MV-4-11 (cell line): ENCODE measurements at regions not wholly inside any gene's neighbourhood (a gene's known extent, or its start where the extent isn't known, plus 50 kb on each side); places are given as distances from the start of the nearest gene placed in this dataset.
A peak's percentile ranks its signal among the peaks of the same experiment; 100 is the strongest.

Experiments used
- DNase-seq: peaks from one replicate; lab custom pipeline; 2025; lab: John Stamatoyannopoulos, UW

DNA sequence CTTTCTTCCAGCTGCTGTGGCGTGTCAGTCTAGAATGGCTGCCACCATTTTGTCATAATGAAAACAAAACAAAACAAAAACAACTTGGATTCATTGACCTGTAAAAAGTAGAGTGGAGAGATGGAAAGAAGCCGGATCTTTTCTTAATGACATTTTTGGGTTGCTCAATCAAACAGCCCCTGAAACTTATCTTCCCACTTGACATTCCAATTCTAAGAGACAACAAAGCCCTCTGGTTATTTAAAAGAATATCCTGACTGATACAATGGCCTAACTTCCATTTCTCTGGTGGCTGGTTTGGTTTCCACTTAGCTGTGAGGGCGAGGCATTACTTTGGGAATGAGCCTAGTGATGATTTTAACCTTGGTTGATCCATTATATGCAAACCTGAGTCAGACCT lies 123.7 kb downstream of the AQP4 start:
- no peak for DNase-seq

- no peak for DNase-seq
These were observed 124.5 kb downstream of the AQP4 start for GRCh38 chr18:26741048-26741447.

DNA sequence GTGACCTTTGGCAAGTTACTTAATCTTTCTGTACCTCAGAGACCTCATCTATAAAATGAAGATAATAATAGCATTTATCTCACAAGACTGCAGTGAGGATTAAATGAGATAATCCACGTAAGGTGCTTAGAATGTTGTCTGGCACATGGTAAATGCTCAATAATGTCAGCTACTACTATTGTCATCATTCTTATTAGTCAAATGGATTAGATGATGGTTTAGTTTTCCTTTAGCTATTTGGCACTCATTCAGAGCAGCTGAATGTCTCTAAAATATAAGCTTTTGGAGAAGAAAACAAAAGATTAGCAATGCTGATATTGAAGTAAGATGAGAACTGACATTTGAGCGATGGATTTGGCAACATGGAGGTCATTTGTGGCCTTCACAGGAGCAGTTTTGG lies 125.1 kb downstream of the AQP4 start:
- DNase-seq: no peak

- no peak for DNase-seq
These were observed 126.8 kb downstream of the AQP4 start for GRCh38 chr18:26738706-26739105.

- no peak for DNase-seq
These were observed 129.2 kb downstream of the AQP4 start for GRCh38 chr18:26736301-26736700.

- no peak for DNase-seq
These were observed 130.7 kb downstream of the AQP4 start for GRCh38 chr18:26734760-26735159.

DNA sequence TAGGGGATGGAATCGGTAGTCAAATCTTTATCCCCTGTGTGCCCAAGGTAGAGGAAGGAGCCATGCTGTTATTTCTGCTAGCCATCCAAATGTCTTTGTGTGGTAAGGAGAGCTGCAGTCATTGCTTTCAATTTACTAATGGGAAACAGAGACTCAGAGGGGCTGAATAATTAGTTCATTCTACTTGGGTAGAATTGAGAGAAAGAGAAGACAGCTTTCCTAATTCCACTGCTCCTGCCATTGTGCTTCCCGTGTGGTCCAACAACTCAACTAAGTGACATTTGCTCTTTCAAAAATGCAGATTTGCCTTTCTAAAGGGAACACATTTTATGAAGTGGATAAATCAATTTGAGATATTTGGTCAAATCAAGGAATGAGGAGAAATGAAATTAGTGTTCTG lies 136.1 kb downstream of the AQP4 start:
- no peak for DNase-seq

GRCh38 chr18:26729008-26729407 lies 136.5 kb downstream of the AQP4 start:
- no peak for DNase-seq

- peak; percentile 69 for DNase-seq
These were observed 141.5 kb downstream of the AQP4 start for GRCh38 chr18:26723981-26724380.

- no peak for DNase-seq
These were observed 143.0 kb downstream of the AQP4 start for GRCh38 chr18:26722565-26722931.

- no peak for DNase-seq
These were observed 143.5 kb downstream of the AQP4 start for GRCh38 chr18:26721854-26722564.

DNA sequence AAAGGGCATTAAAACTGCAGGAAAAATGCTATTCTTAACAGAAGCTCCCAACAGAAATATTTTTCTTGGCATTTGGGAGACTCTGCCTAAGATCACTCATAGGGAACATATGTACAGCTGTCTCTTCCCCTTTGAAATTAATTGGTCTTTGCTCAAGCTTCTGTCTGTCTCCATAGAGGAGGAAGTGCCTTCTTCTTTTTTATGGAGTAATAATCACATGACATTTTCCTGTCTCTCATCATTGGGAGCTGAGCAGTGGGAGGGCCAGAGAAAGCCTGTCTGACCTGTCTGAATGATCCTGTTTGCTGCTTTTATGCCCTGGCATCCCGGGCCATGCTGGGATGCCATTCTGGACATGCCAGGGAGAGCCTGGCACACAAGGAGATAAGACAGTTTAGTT lies 145.6 kb downstream of the AQP4 start:
- peak; percentile 64 for DNase-seq

DNA sequence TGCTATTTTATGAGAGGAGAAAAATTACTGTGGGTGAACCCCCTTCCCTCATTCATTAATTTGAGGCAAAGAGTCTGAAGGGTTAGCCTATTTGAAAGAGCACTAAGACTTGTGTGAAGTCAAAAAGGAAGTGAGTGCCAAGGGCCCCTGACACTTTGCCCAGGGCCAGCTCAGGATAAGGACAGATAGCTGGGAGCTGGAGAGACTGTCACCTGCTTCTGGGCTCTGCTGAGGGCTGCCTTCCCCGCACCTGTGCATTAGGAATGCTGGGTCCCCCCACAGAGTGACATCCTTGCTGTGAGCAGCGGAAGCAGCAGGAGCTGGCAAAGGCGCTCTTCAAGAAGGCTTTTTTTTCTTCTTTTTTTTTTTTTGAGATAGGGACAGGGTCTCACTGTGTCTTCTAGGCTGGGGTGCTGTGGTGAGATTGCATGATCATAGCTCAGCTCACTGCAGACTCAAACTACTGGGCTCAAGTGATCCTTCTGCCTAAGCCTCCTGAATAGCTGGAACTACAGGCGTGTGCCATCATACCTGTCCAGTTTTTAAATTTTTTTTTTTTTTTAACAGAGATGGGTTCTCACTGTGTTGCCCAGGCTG lies 148.3 kb downstream of the AQP4 start:
- peak; percentile 26 for DNase-seq

DNA sequence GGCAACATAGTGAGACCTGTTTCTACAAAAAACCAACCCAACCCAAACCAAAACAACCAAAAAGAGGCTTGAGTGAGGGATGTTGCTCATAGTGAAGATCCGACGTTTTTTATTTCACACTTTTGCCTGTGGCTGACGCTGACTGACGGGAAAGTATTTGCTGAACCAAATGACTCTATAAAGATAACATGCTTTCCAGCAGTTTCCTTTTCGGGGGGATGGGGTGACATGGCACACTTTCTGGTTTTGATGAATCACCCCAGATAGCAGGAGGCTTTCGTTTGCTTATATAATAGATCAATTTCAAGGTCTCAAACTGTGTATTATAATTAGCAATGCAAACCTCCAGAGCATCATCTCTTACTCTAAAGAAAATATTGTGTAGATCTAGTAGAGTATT lies 150.8 kb downstream of the AQP4 start:
- DNase-seq: peak; percentile 25

- peak; percentile 69 for DNase-seq
These were observed 153.8 kb downstream of the AQP4 start for GRCh38 chr18:26711756-26712155.

DNA sequence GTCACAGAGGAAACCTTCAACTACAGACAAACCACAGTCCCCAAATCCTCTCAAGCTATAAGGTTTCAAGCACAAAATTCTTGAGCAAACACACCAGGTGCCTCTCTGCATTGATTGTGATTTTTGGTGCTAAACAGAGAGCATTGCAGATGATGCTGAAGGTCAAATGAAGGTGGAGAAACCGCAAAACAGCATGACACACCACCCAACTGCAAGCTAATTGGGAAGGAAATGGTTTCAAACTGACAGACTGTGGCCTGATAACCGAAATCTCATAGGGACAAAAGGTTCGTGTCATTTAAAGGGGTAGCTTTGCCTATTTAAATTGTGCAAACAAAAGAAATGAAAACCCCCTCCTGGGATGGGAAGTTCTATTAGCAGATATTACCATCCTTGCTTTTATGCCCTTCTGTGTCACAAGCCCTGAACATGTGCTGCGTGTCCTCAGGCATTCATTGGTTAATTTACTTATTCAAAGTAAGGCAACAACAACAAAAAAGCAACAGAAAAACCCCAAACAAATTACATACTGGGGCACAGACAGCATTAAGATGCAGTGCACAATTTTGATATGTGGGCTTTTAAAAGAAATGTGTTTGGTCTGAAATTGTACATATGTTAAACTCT lies 154.9 kb downstream of the AQP4 start:
- DNase-seq: peak; percentile 97

- no peak for DNase-seq
These were observed 155.6 kb downstream of the AQP4 start for GRCh38 chr18:26709897-26710296.

DNA sequence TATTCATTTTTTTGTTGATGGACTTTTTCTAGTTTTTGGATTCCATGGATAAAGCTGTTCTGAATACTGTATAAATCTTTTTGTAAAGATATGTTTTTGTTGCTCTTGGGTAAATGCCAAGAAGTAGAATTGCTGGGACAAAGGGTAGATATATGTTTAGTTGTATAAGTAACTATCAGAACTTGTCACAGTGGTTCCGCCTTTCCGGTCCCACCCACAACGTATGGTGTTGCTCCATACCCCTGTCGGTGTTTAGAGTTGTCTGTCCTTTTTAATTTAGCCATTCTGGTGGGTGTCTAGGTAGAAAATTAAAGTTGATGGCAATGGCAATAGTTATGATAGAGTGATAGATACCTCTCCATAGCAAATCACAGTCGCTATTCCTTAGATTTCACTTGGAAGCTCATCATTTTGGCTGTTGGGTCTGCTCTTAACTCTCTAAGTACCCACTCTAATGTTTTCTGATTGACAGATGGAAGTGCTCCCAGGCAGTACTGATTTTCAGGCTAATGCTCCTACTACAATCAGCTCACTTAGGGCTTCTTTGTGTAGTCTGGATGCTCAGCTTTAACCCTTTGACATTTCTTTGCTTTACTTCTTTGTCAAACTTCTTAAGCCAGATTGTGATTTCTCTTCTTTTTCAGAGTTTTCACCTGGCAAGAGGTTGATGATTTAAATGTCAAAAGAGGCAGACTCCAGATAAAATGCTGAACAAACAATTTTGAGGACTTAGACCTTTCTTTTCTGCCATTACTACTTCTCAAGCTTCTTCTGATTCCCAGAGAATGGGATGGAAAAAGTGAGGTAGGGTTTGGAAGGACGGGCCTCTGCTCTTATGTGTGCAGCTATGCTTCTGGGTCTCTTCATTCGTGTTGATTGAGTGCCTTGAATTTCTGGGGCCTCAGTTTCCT lies 156.4 kb downstream of the AQP4 start:
- DNase-seq: peak; percentile 49

DNA sequence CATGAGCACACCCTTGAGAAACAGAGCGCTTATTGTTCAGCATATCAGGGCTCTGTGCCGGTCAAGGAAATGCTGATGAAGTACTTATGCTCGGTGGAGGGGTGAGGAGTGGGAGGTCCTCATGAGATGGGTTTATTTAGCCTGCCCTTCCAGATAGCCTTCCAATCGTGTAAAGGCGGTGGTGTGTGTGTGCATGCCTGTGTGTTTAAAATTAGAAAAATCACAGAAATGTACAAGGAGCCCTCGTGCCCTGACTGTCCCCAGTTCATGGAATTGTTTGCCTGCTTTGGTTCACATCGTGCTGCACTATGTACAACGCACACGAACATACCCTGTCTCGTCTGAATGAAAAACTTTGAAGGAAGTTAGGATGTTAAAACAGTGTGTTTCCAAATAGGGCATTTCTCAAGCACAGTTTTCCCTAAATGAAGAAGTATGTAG lies 158.6 kb downstream of the AQP4 start:
- peak; percentile 20 for DNase-seq

- no peak for DNase-seq
These were observed 157.4 kb upstream of the KCTD1 start for GRCh38 chr18:26705757-26706156.

- no peak for DNase-seq
These were observed 155.0 kb upstream of the KCTD1 start for GRCh38 chr18:26703170-26703930.

- peak; percentile 16 for DNase-seq
These were observed 153.7 kb upstream of the KCTD1 start for GRCh38 chr18:26702086-26702485.
